Tibial nerve (tissue), 4 donors: ENCODE measurements at regions not wholly inside any gene's neighbourhood (a gene's known extent, or its start where the extent isn't known, plus 50 kb on each side); places are given as distances from the start of the nearest gene placed in this dataset.

Source experiments
- DNase-seq, 2 donors: peaks; one replicate each; pipeline ENCODE4 v3.0.0-alpha.2; 2019; ENCODE audit warnings: low spot score in 2 of 2
- H3K27ac ChIP-seq, 4 donors: fragments of 200-600 bp; sonication (generic) in 3 of 4; one replicate each; pipeline ENCODE4 v1.5.1; 2017 to 2019; ENCODE audit warnings: mild to moderate bottlenecking in 1 of 4
- H3K27me3 ChIP-seq, 2 donors: fragments of 200-600 bp; sonication (generic) in 1 of 2; one replicate each; pipeline versions ENCODE4 v1.5.1 to v1.6.0; 2017 to 2019
- H3K36me3 ChIP-seq, 3 donors: fragments of 200-600 bp; sonication (generic); one replicate each; pipeline ENCODE4 v1.5.1; 2018 to 2019
- H3K4me1 ChIP-seq, 4 donors: fragments of 200-600 bp; sonication (generic) in 3 of 4; one replicate each; pipeline ENCODE4 v1.5.1; 2017 to 2019
- H3K4me3 ChIP-seq, 4 donors: fragments of 200-600 bp; sonication (generic) in 3 of 4; one replicate each; pipeline ENCODE4 v1.5.1; 2017 to 2019; ENCODE audit warnings: mild to moderate bottlenecking in 1 of 4, moderate library complexity in 1 of 4
- H3K9me3 ChIP-seq, 4 donors: fragments of 200-600 bp; sonication (generic) in 3 of 4; one replicate each; pipeline ENCODE4 v1.5.1; 2017 to 2019
- EP300 ChIP-seq, 2 donors: sonication (generic); formaldehyde crosslinking; IDR thresholded peaks; one replicate each; pipeline ENCODE4 v1.6.1; 2017; ENCODE audit warnings: antibody characterized with exemption in 2 of 2, mild to moderate bottlenecking in 1 of 2
- POLR2A ChIP-seq, 2 donors: fragments of 450-650 bp; IDR thresholded peaks; one replicate each; pipeline ENCODE4 v1.6.1; 2017; ENCODE audit warnings: antibody characterized with exemption in 2 of 2, mild to moderate bottlenecking in 2 of 2, moderate library complexity in 2 of 2
- WGBS, 2 donors: methylation state at CpG; one replicate each; pipeline ENCODE4 v1.1.5; 2018; 5-methylcytosine and 5-hydroxymethylcytosine counted together
- TF ChIP-seq, protein P1 (sequence below), 5 experiments: fragments of 200-600 bp in 3 of 5; fragments of 450-650 bp in 2 of 5; sonication (generic) in 3 of 5; IDR thresholded peaks; one replicate each; pipeline ENCODE4 v1.5.1; 2016 to 2019; ENCODE audit warnings: antibody characterized with exemption in 5 of 5, mild to moderate bottlenecking in 3 of 5, moderate library complexity in 2 of 5

DNA sequence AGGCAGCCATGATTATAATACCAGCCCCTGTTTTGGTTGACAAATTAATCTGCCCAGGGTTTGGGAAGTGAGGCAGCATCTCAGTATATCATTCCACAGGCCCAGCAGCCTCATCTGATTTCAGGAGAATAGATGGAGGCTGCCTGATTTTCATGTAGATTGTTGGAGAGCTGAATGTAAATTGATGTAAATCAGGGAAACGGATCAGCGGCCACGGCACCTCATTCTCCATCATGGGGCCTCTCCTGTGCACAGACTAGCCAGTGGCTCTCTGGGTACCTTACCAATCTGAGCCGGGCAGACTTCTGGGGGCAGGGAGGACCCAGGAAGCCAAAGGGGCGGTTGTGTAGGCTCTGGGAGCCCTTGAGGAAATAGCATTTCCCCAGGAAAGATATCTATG, 63.7 kb upstream of the GSC start:
- DNase-seq, result no peak
- Histone ChIP-seq H3K4me3 (no peak overlapping the region), H3K27ac (no peak overlapping the region), H3K4me1 (no peaks in the 10 kb centered on the region), H3K9me3 (peaks cover 0 to 4% (median 0%) of the 10 kb centered on the region in 4 donors), H3K27me3 (no peaks in the 10 kb centered on the region), H3K36me3 (no peaks in the 10 kb centered on the region)
- 70 to 78% methylated on average over 5 of the region's 5 CpGs for WGBS, 2 donors
- TF ChIP-seq EP300 (IDR thresholded peaks at IDR 0.05) (no peak), POLR2A (IDR thresholded peaks at IDR 0.05) (no peak)
- TF ChIP-seq, protein P1, sequence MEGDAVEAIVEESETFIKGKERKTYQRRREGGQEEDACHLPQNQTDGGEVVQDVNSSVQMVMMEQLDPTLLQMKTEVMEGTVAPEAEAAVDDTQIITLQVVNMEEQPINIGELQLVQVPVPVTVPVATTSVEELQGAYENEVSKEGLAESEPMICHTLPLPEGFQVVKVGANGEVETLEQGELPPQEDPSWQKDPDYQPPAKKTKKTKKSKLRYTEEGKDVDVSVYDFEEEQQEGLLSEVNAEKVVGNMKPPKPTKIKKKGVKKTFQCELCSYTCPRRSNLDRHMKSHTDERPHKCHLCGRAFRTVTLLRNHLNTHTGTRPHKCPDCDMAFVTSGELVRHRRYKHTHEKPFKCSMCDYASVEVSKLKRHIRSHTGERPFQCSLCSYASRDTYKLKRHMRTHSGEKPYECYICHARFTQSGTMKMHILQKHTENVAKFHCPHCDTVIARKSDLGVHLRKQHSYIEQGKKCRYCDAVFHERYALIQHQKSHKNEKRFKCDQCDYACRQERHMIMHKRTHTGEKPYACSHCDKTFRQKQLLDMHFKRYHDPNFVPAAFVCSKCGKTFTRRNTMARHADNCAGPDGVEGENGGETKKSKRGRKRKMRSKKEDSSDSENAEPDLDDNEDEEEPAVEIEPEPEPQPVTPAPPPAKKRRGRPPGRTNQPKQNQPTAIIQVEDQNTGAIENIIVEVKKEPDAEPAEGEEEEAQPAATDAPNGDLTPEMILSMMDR (IDR thresholded peaks at IDR 0.05), result no peak

DNA sequence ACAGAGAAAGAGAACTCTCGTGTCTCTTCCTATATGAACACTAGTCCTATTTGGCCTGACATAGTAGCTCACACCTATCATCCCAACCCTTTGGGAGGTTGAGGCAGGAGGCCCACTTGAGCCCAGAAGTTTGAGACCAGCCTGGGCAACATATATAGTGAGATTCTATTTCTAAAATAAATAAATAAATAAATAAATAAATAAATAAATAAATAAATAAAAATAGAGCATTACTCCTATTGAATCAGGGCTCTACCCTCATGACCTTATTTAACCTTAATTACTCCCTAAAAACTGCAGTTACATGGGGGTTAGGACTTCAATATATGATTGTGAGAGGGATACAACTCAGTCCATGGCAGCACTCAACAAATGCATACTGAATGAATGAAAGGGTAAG, 61.2 kb upstream of the GSC start:
- no peaks in the 10 kb centered on the region for H3K36me3 ChIP-seq
- H3K4me1 ChIP-seq, result peaks cover 0 to 10% (median 0%) of the 10 kb centered on the region in 4 donors
- no peaks in the 10 kb centered on the region for H3K27me3 ChIP-seq
- WGBS, 2 donors, result 75 to 100% methylated on average over 1 of the region's 1 CpG
- no peak overlapping the region for H3K27ac ChIP-seq
- TF ChIP-seq, protein P1 (IDR thresholded peaks at IDR 0.05), result no peak
- no peak for TF ChIP-seq POLR2A (IDR thresholded peaks at IDR 0.05)
- no peak for TF ChIP-seq EP300 (IDR thresholded peaks at IDR 0.05)
- no peak overlapping the region for H3K4me3 ChIP-seq
- no peak for DNase-seq
- H3K9me3 ChIP-seq, result peaks cover 0 to 4% (median 0%) of the 10 kb centered on the region in 4 donors

DNA sequence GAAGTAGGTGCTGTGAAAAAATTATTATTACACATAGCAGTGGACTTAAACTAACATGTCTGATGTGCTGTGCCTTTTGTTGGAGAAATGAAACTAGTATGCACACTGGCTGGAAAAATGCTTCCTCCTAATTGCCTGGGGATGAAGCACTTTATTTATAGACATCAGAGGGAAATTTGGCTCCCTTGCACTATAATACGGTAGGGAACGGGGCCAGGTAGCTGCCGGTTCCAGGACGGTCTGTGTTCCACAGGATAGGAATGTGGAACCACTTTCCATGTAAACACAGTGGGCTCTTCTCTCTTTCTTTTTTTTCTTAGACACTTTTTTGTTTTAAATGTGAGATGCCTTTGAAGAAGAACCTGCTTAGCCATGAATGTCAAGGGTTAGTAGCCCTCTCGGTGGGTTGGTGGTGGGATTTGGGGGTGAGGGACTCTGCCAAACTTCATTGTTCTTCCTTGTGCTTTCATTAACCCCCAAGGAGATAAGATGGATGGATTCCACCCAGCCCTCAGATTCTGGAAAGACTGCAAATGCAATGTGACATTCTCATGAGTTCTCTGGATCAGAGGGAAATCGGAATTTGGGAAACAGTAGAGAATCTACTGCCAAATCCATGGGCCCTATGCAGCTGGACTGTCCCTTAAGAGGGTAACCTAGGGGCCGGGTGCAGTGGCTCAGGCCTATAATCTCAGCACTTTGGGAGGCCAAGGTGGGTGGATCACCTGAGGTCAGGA, 58.0 kb upstream of the GSC start:
- Histone ChIP-seq H3K4me3 (no peak overlapping the region), H3K4me1 (peaks cover 0 to 10% (median 0%) of the 10 kb centered on the region in 4 donors), H3K36me3 (no peaks in the 10 kb centered on the region), H3K9me3 (peaks cover 0 to 15% (median 0%) of the 10 kb centered on the region in 4 donors), H3K27me3 (no peaks in the 10 kb centered on the region), H3K27ac (peak overlapping the region in 2 of 4 donors; percentile 9 to 36)
- peak in 1 of 2 donors; percentile 23 for TF ChIP-seq EP300 (IDR thresholded peaks at IDR 0.05)
- TF ChIP-seq, protein P1 (IDR thresholded peaks at IDR 0.05), result no peak
- WGBS, 2 donors, result 44 to 47% methylated on average over 7 of the region's 7 CpGs
- DNase-seq, result peak in 1 of 2 donors; percentile 39

DNA sequence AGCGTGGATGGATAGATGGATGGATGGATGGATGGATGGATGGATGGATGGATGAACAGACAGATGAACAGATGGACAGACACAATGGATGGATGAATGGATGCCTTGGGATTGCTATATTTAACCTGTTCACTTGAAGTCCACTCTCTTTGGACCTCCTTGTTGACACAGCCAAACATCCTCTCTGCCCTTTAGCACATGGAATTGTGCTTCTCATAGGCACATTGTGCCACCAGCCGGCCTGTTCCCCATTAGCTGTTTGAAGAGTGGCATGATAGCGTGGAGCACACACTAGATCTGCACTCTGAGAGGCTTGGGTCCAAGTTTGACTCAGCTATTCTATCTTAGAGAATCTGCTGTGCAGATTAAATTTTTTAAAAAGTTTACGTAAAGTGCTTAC, 56.9 kb upstream of the GSC start:
- peaks cover 0 to 15% (median 0%) of the 10 kb centered on the region in 4 donors for H3K9me3 ChIP-seq
- no peaks in the 10 kb centered on the region for H3K36me3 ChIP-seq
- H3K27me3 ChIP-seq, result no peaks in the 10 kb centered on the region
- H3K27ac ChIP-seq, result no peak overlapping the region
- no peak for DNase-seq
- TF ChIP-seq EP300 (IDR thresholded peaks at IDR 0.05), result no peak
- TF ChIP-seq, protein P1 (IDR thresholded peaks at IDR 0.05), result no peak
- peaks cover 0 to 10% (median 0%) of the 10 kb centered on the region in 4 donors for H3K4me1 ChIP-seq
- WGBS, 2 donors, result 87 to 94% methylated on average over 4 of the region's 4 CpGs
- no peak overlapping the region for H3K4me3 ChIP-seq

DNA sequence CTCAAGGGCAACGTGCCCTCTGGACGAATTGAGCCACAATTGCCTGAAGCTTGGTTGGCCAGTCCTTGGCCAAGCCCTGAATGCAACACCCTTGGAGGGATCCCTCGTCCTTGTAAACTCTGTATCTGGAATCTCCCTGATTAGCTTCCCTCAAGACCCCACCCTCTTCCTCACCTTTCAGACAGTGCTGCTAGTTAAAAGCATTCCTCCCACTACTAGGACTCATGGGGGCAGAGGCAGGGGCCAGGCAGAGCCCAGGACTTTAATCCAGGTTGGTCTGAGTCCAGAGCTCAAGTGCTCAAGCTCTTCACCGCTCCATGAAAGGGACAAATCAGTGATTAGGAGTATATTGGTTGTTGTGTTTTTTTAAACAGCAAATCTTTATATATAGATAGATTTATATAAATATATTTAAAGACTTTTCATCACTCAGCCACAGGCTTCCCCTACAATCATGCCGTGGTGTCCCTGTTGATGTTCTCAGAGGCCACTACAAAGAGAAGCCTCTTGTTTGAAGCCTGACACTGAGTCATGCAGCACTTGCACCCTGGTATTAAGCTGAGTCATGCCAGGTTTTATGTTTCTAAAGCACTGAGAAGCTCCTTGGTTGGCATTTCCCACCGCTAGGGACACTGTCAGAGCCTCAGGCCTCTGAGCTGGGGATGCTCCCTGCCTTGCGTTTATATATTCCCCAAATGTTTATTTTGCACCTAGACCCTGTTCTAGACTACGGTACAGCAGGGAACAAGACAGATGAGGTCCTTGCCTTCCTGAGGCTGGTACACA, 53.8 kb upstream of the GSC start:
- Histone ChIP-seq H3K4me3 (no peak overlapping the region), H3K4me1 (peaks cover 0 to 10% (median 0%) of the 10 kb centered on the region in 4 donors), H3K36me3 (no peaks in the 10 kb centered on the region), H3K27ac (no peak overlapping the region), H3K9me3 (peaks cover 0 to 25% (median 0%) of the 10 kb centered on the region in 4 donors), H3K27me3 (no peaks in the 10 kb centered on the region)
- TF ChIP-seq POLR2A (IDR thresholded peaks at IDR 0.05) (no peak), EP300 (IDR thresholded peaks at IDR 0.05) (no peak)
- TF ChIP-seq, protein P1 (IDR thresholded peaks at IDR 0.05), result no peak
- WGBS, 2 donors, result 67 to 74% methylated on average over 8 of the region's 8 CpGs
- DNase-seq, result no peak
